A549 (cell line): ENCODE measurements at regions not wholly inside any gene's neighbourhood (a gene's known extent, or its start where the extent isn't known, plus 50 kb on each side); places are given as distances from the start of the nearest gene placed in this dataset.

Experiments
- CBX2 ChIP-seq: fragments of 200-600 bp; sonication (generic); IDR thresholded peaks from 2 replicates; pipeline ENCODE4 v1.6.1; 2016; ENCODE audit warnings: low read depth, mild to moderate bottlenecking, borderline replicate concordance
- CEBPB ChIP-seq, 2 experiments: fragments of >200 bp in 1 of 2; sonication (Bioruptor Twin) in 1 of 2; formaldehyde crosslinking in 1 of 2; IDR thresholded peaks; 2 replicates each; pipeline ENCODE4 v1.6.1; 2012 to 2016
- CHD2 ChIP-seq: fragments of 150-350 bp; IDR thresholded peaks from 2 replicates; pipeline ENCODE4 v1.6.1; 2014; ENCODE audit warnings: low read length; ENCODE audit not compliant: partially characterized antibody
- EP300 ChIP-seq, 2 experiments: fragments of >200 bp; sonication (Bioruptor Twin); formaldehyde crosslinking; IDR thresholded peaks; 2 replicates in 1 of 2; 3 replicates in 1 of 2; pipeline ENCODE4 v1.6.1; 2016 to 2017
- KDM1A ChIP-seq: fragments of 200-600 bp; sonication (generic); IDR thresholded peaks from 2 replicates; pipeline ENCODE4 v1.6.1; 2016; ENCODE audit warnings: low read depth, mild to moderate bottlenecking
- MAFK ChIP-seq: fragments of 450-650 bp; IDR thresholded peaks from 2 replicates; pipeline ENCODE4 v1.6.1; 2014; ENCODE audit not compliant: partially characterized antibody
- NR3C1 ChIP-seq: fragments of >200 bp; sonication (Bioruptor Twin); formaldehyde crosslinking; IDR thresholded peaks from 3 replicates; pipeline ENCODE4 v1.6.1; 2017
- POLR2A ChIP-seq: IDR thresholded peaks from 2 replicates; pipeline ENCODE4 v1.6.1; 2012; ENCODE audit warnings: mild to moderate bottlenecking, low read length
- POLR2AphosphoS2 ChIP-seq: conservative IDR thresholded peaks from 2 replicates; pipeline ENCODE4 v1.6.1; 2012; ENCODE audit warnings: low read length, improper control_type of control experiment, inconsistent platforms
- RCOR1 ChIP-seq: fragments of 150-350 bp; IDR thresholded peaks from 2 replicates; pipeline ENCODE4 v1.6.1; 2014; ENCODE audit warnings: antibody characterized with exemption, low read length, low read depth
- TF ChIP-seq, protein P1 (sequence below): fragments of >200 bp; sonication (Bioruptor Twin); formaldehyde crosslinking; IDR thresholded peaks from 3 replicates; pipeline ENCODE4 v1.5.1; 2016
- TF ChIP-seq, protein P2 (sequence below): fragments of 200-600 bp; sonication (generic); IDR thresholded peaks from 2 replicates; pipeline ENCODE4 v1.6.1; 2016; ENCODE audit warnings: antibody characterized with exemption, mild to moderate bottlenecking, moderate library complexity
- TF ChIP-seq, protein P3 (sequence below): IDR thresholded peaks from 2 replicates; pipeline ENCODE4 v1.6.1; 2012; ENCODE audit warnings: low read depth, borderline replicate concordance
- TF ChIP-seq, protein P4 (sequence below): IDR thresholded peaks from 2 replicates; pipeline ENCODE4 v1.6.1; 2012

DNA sequence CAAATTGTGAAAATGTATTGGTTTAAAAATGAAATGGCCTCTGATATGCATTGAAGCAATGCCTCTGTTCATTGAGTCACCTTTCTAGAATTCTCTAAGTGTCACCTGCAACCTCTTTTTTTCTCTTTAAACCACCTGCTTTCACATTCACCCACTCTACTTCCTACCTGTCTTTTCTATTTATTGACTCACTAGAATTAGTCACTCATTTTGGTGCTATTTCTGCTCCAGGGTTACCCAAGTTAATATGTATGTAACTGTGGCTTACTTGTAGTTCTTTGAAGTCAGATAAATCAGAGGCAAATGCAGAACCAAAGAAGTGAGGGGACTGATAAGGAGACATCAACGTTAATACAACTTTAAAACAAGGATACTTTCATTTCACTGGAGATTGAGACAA, 674.7 kb downstream of the CCSER2 start:
- TF ChIP-seq CEBPB (IDR thresholded peaks at IDR 0.05) (no peak), KDM1A (no peak), CBX2 (no peak), EP300 (IDR thresholded peaks at IDR 0.05) (no peak), POLR2A (no peak), CHD2 (no peak), RCOR1 (no peak), NR3C1 (no peak), MAFK (no peak), POLR2AphosphoS2 (no peak)
- TF ChIP-seq, protein P1, sequence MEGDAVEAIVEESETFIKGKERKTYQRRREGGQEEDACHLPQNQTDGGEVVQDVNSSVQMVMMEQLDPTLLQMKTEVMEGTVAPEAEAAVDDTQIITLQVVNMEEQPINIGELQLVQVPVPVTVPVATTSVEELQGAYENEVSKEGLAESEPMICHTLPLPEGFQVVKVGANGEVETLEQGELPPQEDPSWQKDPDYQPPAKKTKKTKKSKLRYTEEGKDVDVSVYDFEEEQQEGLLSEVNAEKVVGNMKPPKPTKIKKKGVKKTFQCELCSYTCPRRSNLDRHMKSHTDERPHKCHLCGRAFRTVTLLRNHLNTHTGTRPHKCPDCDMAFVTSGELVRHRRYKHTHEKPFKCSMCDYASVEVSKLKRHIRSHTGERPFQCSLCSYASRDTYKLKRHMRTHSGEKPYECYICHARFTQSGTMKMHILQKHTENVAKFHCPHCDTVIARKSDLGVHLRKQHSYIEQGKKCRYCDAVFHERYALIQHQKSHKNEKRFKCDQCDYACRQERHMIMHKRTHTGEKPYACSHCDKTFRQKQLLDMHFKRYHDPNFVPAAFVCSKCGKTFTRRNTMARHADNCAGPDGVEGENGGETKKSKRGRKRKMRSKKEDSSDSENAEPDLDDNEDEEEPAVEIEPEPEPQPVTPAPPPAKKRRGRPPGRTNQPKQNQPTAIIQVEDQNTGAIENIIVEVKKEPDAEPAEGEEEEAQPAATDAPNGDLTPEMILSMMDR: no peak
- TF ChIP-seq, protein P2, sequence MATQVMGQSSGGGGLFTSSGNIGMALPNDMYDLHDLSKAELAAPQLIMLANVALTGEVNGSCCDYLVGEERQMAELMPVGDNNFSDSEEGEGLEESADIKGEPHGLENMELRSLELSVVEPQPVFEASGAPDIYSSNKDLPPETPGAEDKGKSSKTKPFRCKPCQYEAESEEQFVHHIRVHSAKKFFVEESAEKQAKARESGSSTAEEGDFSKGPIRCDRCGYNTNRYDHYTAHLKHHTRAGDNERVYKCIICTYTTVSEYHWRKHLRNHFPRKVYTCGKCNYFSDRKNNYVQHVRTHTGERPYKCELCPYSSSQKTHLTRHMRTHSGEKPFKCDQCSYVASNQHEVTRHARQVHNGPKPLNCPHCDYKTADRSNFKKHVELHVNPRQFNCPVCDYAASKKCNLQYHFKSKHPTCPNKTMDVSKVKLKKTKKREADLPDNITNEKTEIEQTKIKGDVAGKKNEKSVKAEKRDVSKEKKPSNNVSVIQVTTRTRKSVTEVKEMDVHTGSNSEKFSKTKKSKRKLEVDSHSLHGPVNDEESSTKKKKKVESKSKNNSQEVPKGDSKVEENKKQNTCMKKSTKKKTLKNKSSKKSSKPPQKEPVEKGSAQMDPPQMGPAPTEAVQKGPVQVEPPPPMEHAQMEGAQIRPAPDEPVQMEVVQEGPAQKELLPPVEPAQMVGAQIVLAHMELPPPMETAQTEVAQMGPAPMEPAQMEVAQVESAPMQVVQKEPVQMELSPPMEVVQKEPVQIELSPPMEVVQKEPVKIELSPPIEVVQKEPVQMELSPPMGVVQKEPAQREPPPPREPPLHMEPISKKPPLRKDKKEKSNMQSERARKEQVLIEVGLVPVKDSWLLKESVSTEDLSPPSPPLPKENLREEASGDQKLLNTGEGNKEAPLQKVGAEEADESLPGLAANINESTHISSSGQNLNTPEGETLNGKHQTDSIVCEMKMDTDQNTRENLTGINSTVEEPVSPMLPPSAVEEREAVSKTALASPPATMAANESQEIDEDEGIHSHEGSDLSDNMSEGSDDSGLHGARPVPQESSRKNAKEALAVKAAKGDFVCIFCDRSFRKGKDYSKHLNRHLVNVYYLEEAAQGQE: no peak
- TF ChIP-seq, protein P3, sequence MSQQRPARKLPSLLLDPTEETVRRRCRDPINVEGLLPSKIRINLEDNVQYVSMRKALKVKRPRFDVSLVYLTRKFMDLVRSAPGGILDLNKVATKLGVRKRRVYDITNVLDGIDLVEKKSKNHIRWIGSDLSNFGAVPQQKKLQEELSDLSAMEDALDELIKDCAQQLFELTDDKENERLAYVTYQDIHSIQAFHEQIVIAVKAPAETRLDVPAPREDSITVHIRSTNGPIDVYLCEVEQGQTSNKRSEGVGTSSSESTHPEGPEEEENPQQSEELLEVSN: no peak
- TF ChIP-seq, protein P4, sequence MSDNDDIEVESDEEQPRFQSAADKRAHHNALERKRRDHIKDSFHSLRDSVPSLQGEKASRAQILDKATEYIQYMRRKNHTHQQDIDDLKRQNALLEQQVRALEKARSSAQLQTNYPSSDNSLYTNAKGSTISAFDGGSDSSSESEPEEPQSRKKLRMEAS: no peak
